SK-N-SH (cell line): ENCODE measurements at regions not wholly inside any gene's neighbourhood (a gene's known extent, or its start where the extent isn't known, plus 50 kb on each side); places are given as distances from the start of the nearest gene placed in this dataset.

Experiments
- CTCF ChIA-PET: fragments of 300-600, 350-600 bp; formaldehyde crosslinking; extraction: SDS; loops from one replicate; lab custom pipeline; 2021; lab: Yijun Ruan, JAX
- POLR2A ChIA-PET: fragments of 350-600 bp; sonication (Branson Sonifier 250); formaldehyde crosslinking; extraction: SDS; loops from one replicate; lab custom pipeline; 2020; ENCODE audit warnings: antibody characterized with exemption, inconsistent platforms; lab: Yijun Ruan, JAX
- DNase-seq: peaks from one replicate; pipeline ENCODE4 v3.0.0; 2012
- H2AFZ ChIP-seq: fragments of 200-600 bp; sonication (generic); 2 replicates; pipeline ENCODE4 v1.8.1; 2016; ENCODE audit warnings: antibody characterized with exemption, mild to moderate bottlenecking, low read depth
- H3F3A ChIP-seq: fragments of 200-600 bp; sonication (generic); replicated peaks from 2 replicates; pipeline ENCODE3; 2016; ENCODE audit warnings: antibody characterized with exemption, mild to moderate bottlenecking; ENCODE audit not compliant: insufficient read depth
- H3K27ac ChIP-seq, 2 experiments: fragments of 200-500 bp in 1 of 2; fragments of 200-600 bp in 1 of 2; sonication (Bioruptor generic) in 1 of 2; sonication (generic), shearing (Covaris generic) in 1 of 2; 2 replicates each; pipeline versions ENCODE4 v1.5.1 to v1.6.1; 2014 to 2016; ENCODE audit warnings: low read depth in 2 of 2, inconsistent platforms in 1 of 2, low read length in 1 of 2, mild to moderate bottlenecking in 1 of 2, mixed read lengths in 1 of 2
- H3K27me3 ChIP-seq: fragments of 200-600 bp; sonication (generic), shearing (Covaris generic); 2 replicates; pipeline ENCODE4 v1.6.1; 2016; ENCODE audit warnings: mixed run types; ENCODE audit not compliant: insufficient read depth
- H3K36me3 ChIP-seq, 2 experiments: fragments of 200-500 bp in 1 of 2; fragments of 200-600 bp in 1 of 2; sonication (Bioruptor generic) in 1 of 2; sonication (generic) in 1 of 2; replicated peaks in 1 of 2; 2 replicates each; pipeline versions ENCODE3 to v1.5.1; 2014 to 2016; ENCODE audit warnings: low read length in 1 of 2, mild to moderate bottlenecking in 1 of 2; ENCODE audit not compliant: insufficient read depth in 2 of 2, control insufficient read depth in 1 of 2
- H3K4me1 ChIP-seq, 2 experiments: fragments of 200-500 bp in 1 of 2; fragments of 200-600 bp in 1 of 2; sonication (Bioruptor generic) in 1 of 2; sonication (generic), shearing (Covaris generic) in 1 of 2; 2 replicates each; pipeline versions ENCODE4 v1.5.1 to v1.6.1; 2014 to 2016; ENCODE audit warnings: low read depth in 1 of 2, low read length in 1 of 2, mixed run types in 1 of 2; ENCODE audit not compliant: insufficient read depth in 2 of 2, control insufficient read depth in 1 of 2
- H3K4me2 ChIP-seq: fragments of 200-600 bp; sonication (generic), shearing (Covaris generic); 2 replicates; pipeline ENCODE4 v1.6.1; 2017; ENCODE audit warnings: mixed run types
- H3K4me3 ChIP-seq, 2 experiments: fragments of 200-500 bp in 1 of 2; fragments of 200-600 bp in 1 of 2; sonication (Bioruptor generic) in 1 of 2; sonication (generic), shearing (Covaris generic) in 1 of 2; 2 replicates each; pipeline versions ENCODE4 v1.5.1 to v1.8.1; 2014 to 2016; ENCODE audit warnings: low read depth in 2 of 2, inconsistent platforms in 1 of 2, low read length in 1 of 2, mild to moderate bottlenecking in 1 of 2, mixed read lengths in 1 of 2, moderate library complexity in 1 of 2
- H3K79me2 ChIP-seq: fragments of 200-600 bp; sonication (generic); 2 replicates; pipeline ENCODE4 v1.8.1; 2017; ENCODE audit warnings: mild to moderate bottlenecking; ENCODE audit not compliant: insufficient read depth
- H3K9ac ChIP-seq: fragments of 200-600 bp; sonication (generic); 2 replicates; pipeline ENCODE4 v1.6.1; 2017; ENCODE audit warnings: mixed run types
- H3K9me2 ChIP-seq: fragments of 200-600 bp; sonication (generic); 2 replicates; pipeline ENCODE4 v1.6.1; 2017; ENCODE audit warnings: mixed run types
- H3K9me3 ChIP-seq: fragments of 200-600 bp; sonication (generic); 2 replicates; pipeline ENCODE4 v1.6.1; 2017; ENCODE audit warnings: mixed run types, mild to moderate bottlenecking, moderate library complexity
- H4K20me1 ChIP-seq: fragments of 200-600 bp; sonication (generic); 2 replicates; pipeline ENCODE4 v1.6.1; 2017; ENCODE audit warnings: mild to moderate bottlenecking, mixed run types; ENCODE audit not compliant: insufficient read depth
- CHD2 ChIP-seq: fragments of 150-350 bp; IDR thresholded peaks from 2 replicates; pipeline ENCODE4 v1.6.1; 2018; ENCODE audit warnings: low read length; ENCODE audit not compliant: partially characterized antibody
- ELF1 ChIP-seq: IDR thresholded peaks from 2 replicates; pipeline ENCODE4 v1.4.0; 2012
- EP300 ChIP-seq, 2 experiments: IDR thresholded peaks; 2 replicates each; pipeline versions ENCODE4 v1.4.0 to v1.6.1; 2012; ENCODE audit warnings: borderline replicate concordance in 1 of 2, low read depth in 1 of 2, low read length in 1 of 2
- EZH2phosphoT487 ChIP-seq: fragments of 200-600 bp; sonication (generic); IDR thresholded peaks from 2 replicates; pipeline ENCODE4 v1.6.1; 2017; ENCODE audit warnings: low read depth, mixed run types, mild to moderate bottlenecking, antibody characterized with exemption, moderate library complexity, borderline replicate concordance
- FOSL2 ChIP-seq: IDR thresholded peaks from 2 replicates; pipeline ENCODE4 v1.4.0; 2012; ENCODE audit warnings: low read depth, mild to moderate bottlenecking, moderate library complexity, borderline replicate concordance
- FOXJ3 ChIP-seq: sonication (generic); formaldehyde crosslinking; IDR thresholded peaks from 2 replicates; pipeline ENCODE4 v1.5.1; 2020; ENCODE audit warnings: mild to moderate bottlenecking, missing genetic modification reagents
- FOXM1 ChIP-seq: IDR thresholded peaks from 2 replicates; pipeline ENCODE4 v1.4.0; 2012; ENCODE audit warnings: low read depth, mild to moderate bottlenecking
- GATA2 ChIP-seq: sonication (generic); formaldehyde crosslinking; IDR thresholded peaks from 2 replicates; pipeline ENCODE4 v1.5.0; 2020; ENCODE audit warnings: mild to moderate bottlenecking, missing genetic modification reagents
- MXI1 ChIP-seq: IDR thresholded peaks from 2 replicates; pipeline ENCODE4 v1.6.1; 2012; ENCODE audit warnings: mild to moderate bottlenecking, low read depth, low read length, improper control_type of control experiment
- NFIC ChIP-seq: IDR thresholded peaks from 2 replicates; pipeline ENCODE4 v1.4.0; 2012; ENCODE audit warnings: borderline replicate concordance
- NRF1 ChIP-seq: IDR thresholded peaks from 2 replicates; pipeline ENCODE4 v1.6.1; 2012; ENCODE audit warnings: low read depth, mild to moderate bottlenecking, low read length
- RFX5 ChIP-seq: IDR thresholded peaks from 2 replicates; pipeline ENCODE4 v1.6.1; 2012; ENCODE audit warnings: mild to moderate bottlenecking, improper control_type of control experiment, low read length
- SIN3A ChIP-seq: IDR thresholded peaks from 2 replicates; pipeline ENCODE4 v1.6.1; 2012; ENCODE audit warnings: low read depth, mild to moderate bottlenecking, low read length, moderate library complexity, borderline replicate concordance
- TAF1 ChIP-seq: IDR thresholded peaks from 2 replicates; pipeline ENCODE4 v1.6.1; 2012; ENCODE audit warnings: low read depth, mild to moderate bottlenecking, low read length, moderate library complexity, borderline replicate concordance
- TCF12 ChIP-seq: IDR thresholded peaks from 2 replicates; pipeline ENCODE4 v1.4.0; 2012
- TEAD4 ChIP-seq: IDR thresholded peaks from 2 replicates; pipeline ENCODE4 v1.4.0; 2012; ENCODE audit warnings: mild to moderate bottlenecking, borderline replicate concordance; ENCODE audit not compliant: insufficient read depth
- USF1 ChIP-seq: IDR thresholded peaks from 2 replicates; pipeline ENCODE4 v1.4.0; 2012; ENCODE audit warnings: low read depth, borderline replicate concordance
- USF2 ChIP-seq: fragments of 150-350 bp; IDR thresholded peaks from 2 replicates; pipeline ENCODE4 v1.6.1; 2017; ENCODE audit warnings: antibody characterized with exemption, low read length, low read depth, borderline replicate concordance
- YY1 ChIP-seq: IDR thresholded peaks from 2 replicates; pipeline ENCODE4 v1.4.0; 2012; ENCODE audit warnings: low read depth, mild to moderate bottlenecking
- ZBTB33 ChIP-seq: IDR thresholded peaks from 2 replicates; pipeline ENCODE4 v1.4.0; 2012; ENCODE audit warnings: low read depth, borderline replicate concordance
- WGBS: methylation state at CpG from one replicate; pipeline ENCODE4 v1.1.6; 2017; ENCODE audit warnings: low lambda C conversion rate; 5-methylcytosine and 5-hydroxymethylcytosine counted together

GRCh38 chr22:47789171-47789570 is 1026.7 kb downstream of the TBC1D22A start (continued):
- TF ChIP-seq ZBTB33 (no peak), CHD2 (no peak), TAF1 (no peak)

GRCh38 chr22:47788461-47788860 is 1026.0 kb downstream of the TBC1D22A start:
- Histone ChIP-seq H3K27ac (no peak overlapping the region), H3K4me2 (no peak overlapping the region), H3K4me3 (no peak overlapping the region), H3K27me3 (no peaks in the 10 kb centered on the region), H3K9ac (no peak overlapping the region), H3K36me3 (no peaks in the 10 kb centered on the region), H3K79me2 (no peaks in the 10 kb centered on the region), H3K9me3 (no peaks in the 10 kb centered on the region), H3F3A (peaks cover 5% of the 10 kb centered on the region), H3K4me1 (no peaks in the 10 kb centered on the region; a peak in 1 of 4 replicates), H2AFZ (no peak overlapping the region), H3K9me2 (no peaks in the 10 kb centered on the region), H4K20me1 (no peaks in the 10 kb centered on the region)
- DNase-seq, result no peak
- WGBS, result 37% methylated on average over 11 of the region's 11 CpGs
- CTCF ChIA-PET, result no interaction called here
- TF ChIP-seq YY1, result no peak
- no peak for TF ChIP-seq RFX5
- TF ChIP-seq FOSL2, result no peak
- TF ChIP-seq TCF12, result no peak
- no peak for TF ChIP-seq ELF1
- no peak for TF ChIP-seq NFIC
- no peak for TF ChIP-seq GATA2
- no peak for TF ChIP-seq MXI1
- no peak for TF ChIP-seq FOXM1
- POLR2A ChIA-PET, result no interaction called here

GRCh38 chr22:47787501-47788227 is 1025.2 kb downstream of the TBC1D22A start:
- Histone ChIP-seq H3K36me3 (no peaks in the 10 kb centered on the region), H3K9ac (no peak overlapping the region), H3K9me2 (no peaks in the 10 kb centered on the region), H3K4me2 (no peak overlapping the region), H4K20me1 (no peaks in the 10 kb centered on the region), H3K4me1 (no peaks in the 10 kb centered on the region; a peak in 1 of 4 replicates), H2AFZ (no peak overlapping the region), H3F3A (peaks cover 5% of the 10 kb centered on the region), H3K4me3 (no peak overlapping the region), H3K79me2 (no peaks in the 10 kb centered on the region), H3K27me3 (no peaks in the 10 kb centered on the region), H3K27ac (no peak overlapping the region), H3K9me3 (no peaks in the 10 kb centered on the region)
- POLR2A ChIA-PET, result no interaction called here
- TF ChIP-seq FOXM1 (no peak), USF1 (no peak), USF2 (no peak), FOSL2 (no peak), TCF12 (no peak), ZBTB33 (no peak), TEAD4 (no peak), SIN3A (no peak), EP300 (IDR thresholded peaks at IDR 0.05; ENCODE audit: borderline replicate concordance in 1 of 2, low read depth in 1 of 2, low read length in 1 of 2) (no peak), NRF1 (no peak), EZH2phosphoT487 (no peak), MXI1 (no peak), FOXJ3 (no peak)
- WGBS, result 51% methylated on average over 10 of the region's 10 CpGs
- no peak for DNase-seq
- CTCF ChIA-PET, result no interaction called here
